DND-41 (cell line): ENCODE measurements at regions not wholly inside any gene's neighbourhood (a gene's known extent, or its start where the extent isn't known, plus 50 kb on each side); places are given as distances from the start of the nearest gene placed in this dataset.

Experiments used
- ATAC-seq: fragments of 200-7000 bp; cut with Tn5 transposase; 3 replicates; pipeline ENCODE4 v1.9.1; 2021; ENCODE audit warnings: low read depth; ENCODE audit not compliant: insufficient read depth
- DNase-seq: peaks from one replicate; pipeline ENCODE4 v3.0.0-alpha.2; 2020
- H2AFZ ChIP-seq: 2 replicates; pipeline ENCODE4 v1.6.0; 2012; ENCODE audit warnings: low read depth, low read length
- H3K27ac ChIP-seq: 2 replicates; pipeline ENCODE4 v1.5.1; 2012; ENCODE audit warnings: low read length, inconsistent platforms
- H3K27me3 ChIP-seq: fragments of 200-600 bp; sonication (generic); 2 replicates; pipeline ENCODE4 v1.6.0; 2012; ENCODE audit warnings: low read length, mild to moderate bottlenecking, inconsistent platforms; ENCODE audit not compliant: insufficient read depth, poor library complexity
- H3K36me3 ChIP-seq: 2 replicates; pipeline ENCODE4 v1.5.1; 2012; ENCODE audit warnings: low read length, inconsistent platforms; ENCODE audit not compliant: insufficient read depth
- H3K4me1 ChIP-seq: 2 replicates; pipeline ENCODE4 v1.5.1; 2012; ENCODE audit warnings: mild to moderate bottlenecking, low read length; ENCODE audit not compliant: insufficient read depth
- H3K4me2 ChIP-seq: 2 replicates; pipeline ENCODE4 v1.6.0; 2012; ENCODE audit warnings: mild to moderate bottlenecking, moderate library complexity, low read length, inconsistent platforms; ENCODE audit not compliant: insufficient read depth
- H3K4me3 ChIP-seq, 2 experiments: fragments of 200-600 bp in 1 of 2; shearing (Covaris generic) in 1 of 2; 2 replicates each; pipeline ENCODE4 v1.5.1; 2012 to 2016; ENCODE audit warnings: inconsistent platforms in 2 of 2, low read length in 2 of 2, mild to moderate bottlenecking in 2 of 2, low read depth in 1 of 2, moderate library complexity in 1 of 2
- H3K79me2 ChIP-seq: 2 replicates; pipeline ENCODE4 v1.6.0; 2012; ENCODE audit warnings: low read length, inconsistent platforms; ENCODE audit not compliant: insufficient read depth
- H3K9ac ChIP-seq: 2 replicates; pipeline ENCODE4 v1.6.0; 2012; ENCODE audit warnings: low read depth, mild to moderate bottlenecking, inconsistent platforms, low read length, moderate library complexity
- H3K9me3 ChIP-seq: 2 replicates; pipeline ENCODE4 v1.5.1; 2012; ENCODE audit warnings: low read length, moderate library complexity, mild to moderate bottlenecking, inconsistent platforms; ENCODE audit not compliant: insufficient read depth, severe bottlenecking
- H4K20me1 ChIP-seq: 2 replicates; pipeline ENCODE4 v1.6.0; 2012; ENCODE audit warnings: low read length; ENCODE audit not compliant: insufficient read depth
- CTCF ChIP-seq: IDR thresholded peaks from 2 replicates; pipeline ENCODE4 v1.5.1; 2012; ENCODE audit warnings: borderline replicate concordance, low read length, moderate library complexity, mild to moderate bottlenecking; ENCODE audit not compliant: poor library complexity, severe bottlenecking; ENCODE audit errors: extremely low read depth
- EZH2 ChIP-seq: IDR thresholded peaks from 3 replicates; pipeline ENCODE4 v1.6.1; 2012; ENCODE audit warnings: borderline replicate concordance, low read depth, mild to moderate bottlenecking, moderate library complexity, low read length, inconsistent platforms; ENCODE audit not compliant: severe bottlenecking

GRCh38 chr13:59447846-59448620 lies 715.7 kb downstream of the DIAPH3 start:
- Histone ChIP-seq H4K20me1 (no peaks in the 10 kb centered on the region), H3K9ac (no peak overlapping the region), H3K4me1 (no peaks in the 10 kb centered on the region), H3K4me2 (no peak overlapping the region), H3K9me3 (no peaks in the 10 kb centered on the region), H3K36me3 (no peaks in the 10 kb centered on the region), H3K4me3 (no peak overlapping the region), H3K27ac (no peak overlapping the region), H3K79me2 (no peaks in the 10 kb centered on the region), H2AFZ (no peak overlapping the region), H3K27me3 (no peaks in the 10 kb centered on the region)
- DNase-seq (no peak), ATAC-seq (no peak)
- TF ChIP-seq EZH2 (no peak), CTCF (no peak)

- Histone ChIP-seq H3K36me3 (no peaks in the 10 kb centered on the region), H3K4me2 (no peak overlapping the region), H4K20me1 (no peaks in the 10 kb centered on the region), H2AFZ (no peak overlapping the region), H3K79me2 (no peaks in the 10 kb centered on the region), H3K4me1 (no peaks in the 10 kb centered on the region), H3K27me3 (no peaks in the 10 kb centered on the region), H3K4me3 (no peak overlapping the region), H3K9me3 (no peaks in the 10 kb centered on the region), H3K9ac (no peak overlapping the region), H3K27ac (no peak overlapping the region)
- ATAC-seq (no peak), DNase-seq (no peak)
- no peak for TF ChIP-seq EZH2
- no peak for TF ChIP-seq CTCF
These were observed 714.0 kb downstream of the DIAPH3 start for GRCh38 chr13:59449750-59450149.

GRCh38 chr13:59450229-59450628 lies 713.5 kb downstream of the DIAPH3 start:
- Histone ChIP-seq H2AFZ (no peak overlapping the region), H3K36me3 (no peaks in the 10 kb centered on the region), H3K27me3 (no peaks in the 10 kb centered on the region), H3K4me3 (no peak overlapping the region), H3K4me2 (no peak overlapping the region), H4K20me1 (no peaks in the 10 kb centered on the region), H3K9me3 (no peaks in the 10 kb centered on the region), H3K4me1 (no peaks in the 10 kb centered on the region), H3K9ac (no peak overlapping the region), H3K27ac (no peak overlapping the region), H3K79me2 (no peaks in the 10 kb centered on the region)
- DNase-seq (no peak), ATAC-seq (no peak)
- no peak for TF ChIP-seq CTCF
- no peak for TF ChIP-seq EZH2

GRCh38 chr13:59451236-59451635 lies 712.5 kb downstream of the DIAPH3 start:
- Histone ChIP-seq H3K27me3 (no peaks in the 10 kb centered on the region), H3K79me2 (no peaks in the 10 kb centered on the region), H3K27ac (no peak overlapping the region), H3K4me2 (no peak overlapping the region), H3K9ac (no peak overlapping the region), H2AFZ (no peak overlapping the region), H3K36me3 (no peaks in the 10 kb centered on the region), H3K4me3 (no peak overlapping the region), H3K4me1 (no peaks in the 10 kb centered on the region), H4K20me1 (no peaks in the 10 kb centered on the region), H3K9me3 (no peaks in the 10 kb centered on the region)
- ATAC-seq (no peak), DNase-seq (no peak)
- no peak for TF ChIP-seq EZH2
- no peak for TF ChIP-seq CTCF
